GM23338 (cell line): ENCODE measurements at regions not wholly inside any gene's neighbourhood (a gene's known extent, or its start where the extent isn't known, plus 50 kb on each side); places are given as distances from the start of the nearest gene placed in this dataset.

Experiments used
- CREB1 ChIP-seq: fragments of 250-450 bp; sonication (Bioruptor Pico); IDR thresholded peaks from 2 replicates; pipeline ENCODE4 v1.5.0; 2020; ENCODE audit warnings: low read depth, mild to moderate bottlenecking, moderate library complexity
- ETS1 ChIP-seq: IDR thresholded peaks from 2 replicates; pipeline ENCODE4 v1.6.1; 2016; ENCODE audit warnings: antibody characterized with exemption
- EZH2 ChIP-seq: fragments of 200-600 bp; sonication (generic); IDR thresholded peaks from one replicate; pipeline ENCODE4 v1.8.0; 2017; ENCODE audit warnings: antibody characterized with exemption, mild to moderate bottlenecking, low read depth; ENCODE audit not compliant: unreplicated experiment
- EZH2phosphoT487 ChIP-seq: fragments of 200-600 bp; sonication (generic); IDR thresholded peaks from one replicate; pipeline ENCODE4 v1.8.1; 2018; ENCODE audit warnings: antibody characterized with exemption; ENCODE audit not compliant: unreplicated experiment
- JUNB ChIP-seq: IDR thresholded peaks from one replicate; pipeline ENCODE4 v1.6.1; 2016; ENCODE audit warnings: antibody characterized with exemption; ENCODE audit not compliant: unreplicated experiment
- NANOG ChIP-seq: IDR thresholded peaks from 2 replicates; pipeline ENCODE4 v1.6.1; 2016; ENCODE audit warnings: antibody characterized with exemption, borderline replicate concordance
- POLR2AphosphoS5 ChIP-seq: IDR thresholded peaks from 2 replicates; pipeline ENCODE4 v1.6.1; 2016; ENCODE audit warnings: antibody characterized with exemption, low read depth
- REST ChIP-seq: IDR thresholded peaks from one replicate; pipeline ENCODE4 v1.6.1; 2018; ENCODE audit warnings: antibody characterized with exemption; ENCODE audit not compliant: unreplicated experiment
- ZNF462 ChIP-seq: fragments of 250-450 bp; sonication (Bioruptor Pico); IDR thresholded peaks from 2 replicates; pipeline ENCODE4 v1.5.0; 2020; ENCODE audit warnings: mild to moderate bottlenecking, moderate library complexity
- TF ChIP-seq, protein P1 (sequence below), 2 experiments: fragments of 200-600 bp in 1 of 2; sonication (generic) in 1 of 2; conservative IDR thresholded peaks; 2 replicates each; pipeline versions ENCODE4 v1.5.1 to v1.6.1; 2016 to 2017; ENCODE audit warnings: antibody characterized with exemption in 2 of 2, low read depth in 2 of 2, mild to moderate bottlenecking in 2 of 2, moderate library complexity in 1 of 2

DNA sequence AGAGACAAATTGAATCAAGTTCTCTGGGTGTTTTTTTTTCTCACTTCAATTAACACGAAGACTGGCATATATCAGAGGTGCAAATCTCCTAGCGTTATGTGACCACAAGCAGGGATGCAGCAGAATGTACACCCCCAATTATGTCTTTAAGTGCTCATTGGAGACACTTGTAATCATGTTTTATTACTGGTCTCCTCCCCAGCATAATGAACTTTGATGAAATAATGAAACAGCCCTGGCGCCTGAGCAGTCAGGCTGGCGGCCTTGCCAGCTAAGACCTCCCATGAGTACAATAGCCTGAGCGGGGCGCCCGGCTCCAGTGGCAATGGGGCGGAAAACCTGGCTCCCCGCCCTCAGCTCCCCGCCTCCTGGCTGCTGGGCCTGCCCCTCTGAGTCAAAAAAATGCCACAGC lies 209.4 kb upstream of the MSX2 start:
- TF ChIP-seq CREB1 (CRISPR knock-in tag) (no peak), EZH2 (no peak), NANOG (no peak), JUNB (no peak), REST (no peak), EZH2phosphoT487 (no peak), POLR2AphosphoS5 (no peak), ETS1 (no peak), ZNF462 (CRISPR knock-in tag) (no peak)
- TF ChIP-seq, protein P1, sequence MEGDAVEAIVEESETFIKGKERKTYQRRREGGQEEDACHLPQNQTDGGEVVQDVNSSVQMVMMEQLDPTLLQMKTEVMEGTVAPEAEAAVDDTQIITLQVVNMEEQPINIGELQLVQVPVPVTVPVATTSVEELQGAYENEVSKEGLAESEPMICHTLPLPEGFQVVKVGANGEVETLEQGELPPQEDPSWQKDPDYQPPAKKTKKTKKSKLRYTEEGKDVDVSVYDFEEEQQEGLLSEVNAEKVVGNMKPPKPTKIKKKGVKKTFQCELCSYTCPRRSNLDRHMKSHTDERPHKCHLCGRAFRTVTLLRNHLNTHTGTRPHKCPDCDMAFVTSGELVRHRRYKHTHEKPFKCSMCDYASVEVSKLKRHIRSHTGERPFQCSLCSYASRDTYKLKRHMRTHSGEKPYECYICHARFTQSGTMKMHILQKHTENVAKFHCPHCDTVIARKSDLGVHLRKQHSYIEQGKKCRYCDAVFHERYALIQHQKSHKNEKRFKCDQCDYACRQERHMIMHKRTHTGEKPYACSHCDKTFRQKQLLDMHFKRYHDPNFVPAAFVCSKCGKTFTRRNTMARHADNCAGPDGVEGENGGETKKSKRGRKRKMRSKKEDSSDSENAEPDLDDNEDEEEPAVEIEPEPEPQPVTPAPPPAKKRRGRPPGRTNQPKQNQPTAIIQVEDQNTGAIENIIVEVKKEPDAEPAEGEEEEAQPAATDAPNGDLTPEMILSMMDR (conservative IDR thresholded peaks at IDR 0.05; ENCODE audit: low read depth in 2 of 2), result no peak
